Bronchial epithelial cell (primary cell): ENCODE measurements at regions not wholly inside any gene's neighbourhood (a gene's known extent, or its start where the extent isn't known, plus 50 kb on each side); places are given as distances from the start of the nearest gene placed in this dataset.

Experiments
- DNase-seq: peaks from one replicate; pipeline ENCODE4 v3.0.0-alpha.2; 2010; ENCODE audit warnings: low read depth
- FAIRE-seq: peaks from 2 replicates; lab custom pipeline; 2011; peaks lifted over from hg19 to GRCh38; lab: Jason Lieb, UNC
- H3K27me3 ChIP-seq: 2 replicates; pipeline ENCODE4 v1.5.1; 2011; ENCODE audit warnings: low read length; ENCODE audit not compliant: control insufficient read depth, insufficient read depth
- H3K36me3 ChIP-seq: 2 replicates; pipeline ENCODE4 v1.5.1; 2011; ENCODE audit warnings: low read length; ENCODE audit not compliant: control insufficient read depth, insufficient read depth
- H3K4me3 ChIP-seq: 2 replicates; pipeline ENCODE4 v1.5.1; 2011; ENCODE audit warnings: mild to moderate bottlenecking, low read depth, low read length, control low read depth
- CTCF ChIP-seq: IDR thresholded peaks from 2 replicates; pipeline ENCODE4 v1.5.1; 2011; ENCODE audit warnings: mild to moderate bottlenecking, moderate library complexity, low read length, control low read depth, inconsistent platforms; ENCODE audit not compliant: insufficient read depth, severe bottlenecking

GRCh38 chr6:44028789-44029310, 98.4 kb downstream of the MRPL14 start:
- FAIRE-seq: no peak

GRCh38 chr6:44025226-44025625, 102.0 kb downstream of the MRPL14 start:
- no peak for TF ChIP-seq CTCF
- FAIRE-seq: no peak
- no peak for DNase-seq
- no peaks in the 10 kb centered on the region for H3K27me3 ChIP-seq
- no peaks in the 10 kb centered on the region for H3K36me3 ChIP-seq
- H3K4me3 ChIP-seq: no peak overlapping the region

More at GRCh38 chr6:44028789-44029310, 98.4 kb downstream of the MRPL14 start:
- peak; percentile 4 for TF ChIP-seq CTCF
- Histone ChIP-seq H3K4me3 (no peak overlapping the region), H3K27me3 (no peaks in the 10 kb centered on the region), H3K36me3 (no peaks in the 10 kb centered on the region)
- no peak for DNase-seq

- no peak for TF ChIP-seq CTCF
- DNase-seq (no peak), FAIRE-seq (no peak)
Measured at GRCh38 chr6:44024574-44025219, 102.6 kb downstream of the MRPL14 start.

GRCh38 chr6:44023586-44024454, 103.4 kb downstream of the MRPL14 start:
- no peak overlapping the region for H3K4me3 ChIP-seq
- no peaks in the 10 kb centered on the region for H3K36me3 ChIP-seq
- H3K27me3 ChIP-seq: no peaks in the 10 kb centered on the region
- no peak for TF ChIP-seq CTCF
- no peak for DNase-seq
- FAIRE-seq: no peak

More at GRCh38 chr6:44024574-44025219, 102.6 kb downstream of the MRPL14 start:
- Histone ChIP-seq H3K36me3 (no peaks in the 10 kb centered on the region), H3K27me3 (no peaks in the 10 kb centered on the region), H3K4me3 (no peak overlapping the region)

- no peak for DNase-seq
- no peak overlapping the region for H3K4me3 ChIP-seq
- TF ChIP-seq CTCF: no peak
- FAIRE-seq: no peak
- H3K36me3 ChIP-seq: no peaks in the 10 kb centered on the region
- no peaks in the 10 kb centered on the region for H3K27me3 ChIP-seq
Measured at GRCh38 chr6:44022671-44023352, 104.4 kb downstream of the MRPL14 start.
